Gastrocnemius medialis (tissue), 4 donors: ENCODE measurements at regions not wholly inside any gene's neighbourhood (a gene's known extent, or its start where the extent isn't known, plus 50 kb on each side); places are given as distances from the start of the nearest gene placed in this dataset.
"Not testable (repeated sequence)": the region's sequence is repeated elsewhere in the genome, so short reads cannot be mapped to it uniquely, and the experiment has no call there.

Experiments
- ATAC-seq, 2 donors: fragments of 150-250 bp; one replicate each; pipeline ENCODE4 v1.9.1; 2016
- DNase-seq, 2 donors: peaks; one replicate each; pipeline ENCODE4 v3.0.0-alpha.2; 2019
- H3K27ac ChIP-seq, 4 donors: fragments of 200-600 bp; sonication (generic); 1 replicate in 1 of 4; 2 replicates in 3 of 4; pipeline ENCODE4 v1.5.1; 2016 to 2018; ENCODE audit warnings: mild to moderate bottlenecking in 2 of 4, moderate library complexity in 1 of 4
- H3K27me3 ChIP-seq, 3 donors: fragments of 200-600 bp; sonication (generic) in 2 of 3; 1 replicate in 1 of 3; 2 replicates in 2 of 3; pipeline versions ENCODE4 v1.5.1 to v1.6.0; 2016 to 2019; ENCODE audit warnings: mild to moderate bottlenecking in 1 of 3, moderate library complexity in 1 of 3
- H3K36me3 ChIP-seq, 2 donors: fragments of 200-600 bp; sonication (generic) in 1 of 2; one replicate each; pipeline ENCODE4 v1.5.1; 2017 to 2018
- H3K4me1 ChIP-seq, 2 donors: fragments of 200-600 bp; sonication (generic) in 1 of 2; one replicate each; pipeline ENCODE4 v1.5.1; 2016 to 2017; ENCODE audit warnings: mild to moderate bottlenecking in 2 of 2
- H3K4me3 ChIP-seq, 4 donors: fragments of 200-600 bp; sonication (generic) in 3 of 4; 1 replicate in 1 of 4; 2 replicates in 3 of 4; pipeline ENCODE4 v1.5.1; 2016 to 2019; ENCODE audit warnings: mild to moderate bottlenecking in 2 of 4
- H3K9me3 ChIP-seq, 3 donors: fragments of 200-600 bp; sonication (generic) in 2 of 3; 1 replicate in 1 of 3; 2 replicates in 2 of 3; pipeline ENCODE4 v1.5.1; 2016 to 2019
- in situ Hi-C, 4 donors: fragments of 200-750 bp; cut with MboI; loops; one replicate each; pipeline versions ENCODE4 v1.15.0 to v1.8.0; 2017; ENCODE audit warnings: low sequenced_read_pairs in 4 of 4
- intact Hi-C: fragments of 100-400 bp; cut with DNase I; formaldehyde crosslinking; loops from one replicate; pipeline ENCODE4 v1.15.1; 2023; ENCODE audit warnings: low total_unique reads

DNA sequence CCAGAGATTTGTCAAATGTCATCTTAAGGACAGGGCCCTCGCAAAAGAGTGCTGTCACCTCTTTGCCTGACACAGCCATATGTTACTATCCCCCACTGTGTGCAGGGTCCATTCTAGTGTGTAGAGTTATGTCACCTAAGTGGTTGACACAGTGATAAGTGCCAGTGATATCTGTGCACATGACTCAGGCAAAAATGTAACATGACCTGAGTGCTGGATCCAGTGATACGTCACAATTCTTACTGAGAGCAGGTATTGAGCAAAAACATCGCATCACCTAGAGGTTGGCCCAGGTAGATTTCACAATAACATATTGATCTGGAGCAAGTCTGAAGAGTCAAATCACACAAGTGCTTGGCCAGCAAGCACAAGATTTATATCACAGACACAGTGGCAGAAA is 100.5 kb upstream of the BPY2 start:
- ATAC-seq, DNase-seq, H3K27me3 ChIP-seq, intact Hi-C loops, H3K9me3 ChIP-seq, H3K27ac ChIP-seq, in situ Hi-C loops, H3K4me3 ChIP-seq, H3K4me1 ChIP-seq, H3K36me3 ChIP-seq: not testable (repeated sequence)

DNA sequence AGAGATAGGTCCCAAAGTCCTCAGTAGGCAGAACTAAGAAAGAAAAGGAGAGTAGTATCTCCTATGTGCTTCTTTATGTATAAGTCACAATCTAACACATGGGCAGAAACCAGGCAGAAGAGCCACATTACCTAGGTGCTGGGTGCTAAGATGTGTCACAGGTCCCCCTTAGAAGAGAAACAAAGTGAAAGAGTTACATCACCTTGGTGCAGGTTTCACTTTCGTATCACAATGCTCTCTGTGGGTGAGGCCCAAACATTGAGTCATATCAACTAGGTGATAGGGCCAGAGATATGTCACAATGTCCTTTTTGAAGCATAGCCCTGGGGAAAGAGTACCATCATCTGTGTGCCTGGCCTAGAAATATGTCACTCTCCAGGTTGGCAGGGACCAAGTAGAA is 96.1 kb upstream of the BPY2 start:
- ATAC-seq = peak in 1 of 2 donors; percentile 61
- H3K4me1 ChIP-seq, DNase-seq, in situ Hi-C loops, H3K4me3 ChIP-seq, H3K27me3 ChIP-seq, H3K9me3 ChIP-seq, H3K27ac ChIP-seq, intact Hi-C loops, H3K36me3 ChIP-seq: not testable (repeated sequence)

DNA sequence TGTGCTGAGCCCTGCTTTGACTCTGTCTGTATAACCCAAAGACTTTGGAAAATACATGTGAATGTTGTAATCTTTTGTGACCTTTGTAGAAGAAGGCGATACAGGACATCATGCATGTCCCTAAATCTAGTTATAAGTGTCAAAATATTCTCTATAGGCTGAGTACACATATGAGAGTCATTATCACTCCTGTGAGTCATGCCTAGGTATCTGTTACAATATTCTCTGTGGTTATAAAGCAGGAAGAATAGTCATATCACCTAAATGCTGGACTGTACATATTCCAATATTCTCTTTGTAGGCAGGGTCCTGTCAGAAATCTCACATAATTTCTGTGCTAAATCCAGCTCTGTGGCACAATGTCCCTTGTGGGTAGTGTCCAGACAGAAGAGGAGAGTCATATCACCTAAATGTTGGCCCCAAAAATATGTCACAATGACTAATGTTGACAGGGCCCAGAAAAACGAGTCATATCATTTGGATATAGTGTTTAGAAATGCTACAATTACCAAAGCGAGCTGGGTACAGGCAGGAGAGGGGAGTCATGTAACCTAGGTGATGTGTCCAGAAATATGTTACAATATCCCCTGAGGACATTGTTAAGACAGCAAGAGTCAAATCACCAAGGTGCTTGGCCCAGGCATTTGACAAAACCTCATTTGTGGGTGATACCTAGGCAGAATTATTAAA is 80.4 kb upstream of the BPY2 start:
- H3K27me3 ChIP-seq, H3K36me3 ChIP-seq, H3K9me3 ChIP-seq, H3K27ac ChIP-seq, ATAC-seq, DNase-seq, in situ Hi-C loops, intact Hi-C loops, H3K4me1 ChIP-seq, H3K4me3 ChIP-seq: not testable (repeated sequence)

DNA sequence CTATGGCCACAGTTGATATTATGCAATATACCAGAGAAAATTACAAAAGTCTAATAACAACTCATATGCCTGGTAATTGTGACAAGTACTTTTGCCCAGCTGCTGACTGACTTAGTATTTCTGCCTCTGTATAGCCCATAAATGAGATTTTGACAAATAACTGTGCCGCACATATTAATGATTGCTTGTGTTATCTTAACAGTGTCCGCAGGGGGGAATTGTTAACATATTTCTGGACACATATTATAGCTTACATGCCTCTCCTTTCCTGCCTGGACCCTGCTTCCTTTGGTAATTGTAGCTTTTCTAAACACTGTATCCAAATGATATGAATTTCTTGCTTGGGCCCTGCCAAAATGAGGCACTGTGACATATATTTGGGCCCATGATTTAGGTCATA is 69.0 kb upstream of the BPY2 start:
- DNase-seq, ATAC-seq, H3K9me3 ChIP-seq, H3K4me3 ChIP-seq, H3K27ac ChIP-seq, H3K36me3 ChIP-seq, H3K27me3 ChIP-seq, H3K4me1 ChIP-seq, in situ Hi-C loops, intact Hi-C loops: not testable (repeated sequence)

DNA sequence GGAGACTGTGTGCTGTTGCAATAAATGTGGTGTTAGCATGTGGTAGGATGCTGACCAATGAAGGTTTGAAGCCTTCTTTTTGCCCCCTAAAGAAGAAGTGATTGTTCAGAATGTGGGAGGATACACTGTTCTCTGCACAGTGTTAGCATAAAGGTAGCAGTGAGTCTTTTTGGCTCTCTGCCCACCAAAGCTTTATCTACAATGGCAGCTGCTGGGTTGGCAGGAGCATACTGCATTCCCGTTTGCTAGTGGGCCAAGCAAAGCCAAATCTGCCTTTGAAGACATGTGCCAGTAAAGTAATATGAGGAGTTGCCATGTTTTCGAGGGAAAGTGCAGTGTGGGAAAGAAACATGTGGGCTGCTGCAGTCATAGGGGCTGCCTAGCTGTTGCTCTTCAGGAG is 56.4 kb upstream of the BPY2 start:
- in situ Hi-C loops, H3K27ac ChIP-seq, H3K4me3 ChIP-seq, H3K4me1 ChIP-seq, intact Hi-C loops, H3K9me3 ChIP-seq, ATAC-seq, H3K36me3 ChIP-seq, DNase-seq, H3K27me3 ChIP-seq: not testable (repeated sequence)

DNA sequence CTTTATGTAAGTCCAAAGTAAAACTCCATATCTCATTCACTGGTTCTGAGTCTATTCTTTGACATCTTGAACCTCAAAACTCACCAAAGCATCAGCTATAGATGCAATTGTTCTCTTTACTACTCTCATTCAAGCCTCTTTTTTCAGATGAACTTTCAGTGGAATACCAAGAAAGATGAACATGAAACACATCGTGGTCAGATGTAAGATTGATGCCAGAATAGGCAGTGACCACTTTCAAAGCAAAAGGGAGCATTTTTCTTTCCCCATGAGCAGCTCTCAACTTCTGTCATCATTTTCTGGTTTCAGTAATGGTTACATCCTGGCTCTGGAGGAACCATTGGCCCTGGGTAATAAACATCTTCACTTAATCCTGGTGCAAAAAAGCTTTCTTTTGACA is 50.6 kb upstream of the BPY2 start:
- intact Hi-C loops, H3K36me3 ChIP-seq, H3K27me3 ChIP-seq, in situ Hi-C loops, ATAC-seq, H3K9me3 ChIP-seq, H3K4me1 ChIP-seq, H3K27ac ChIP-seq, DNase-seq, H3K4me3 ChIP-seq: not testable (repeated sequence)
